ENCODE measurements at regions not wholly inside any gene's neighbourhood (a gene's known extent, or its start where the extent isn't known, plus 50 kb on each side); places are given as distances from the start of the nearest gene placed in this dataset.
"Not testable (repeated sequence)": the region's sequence is repeated elsewhere in the genome, so short reads cannot be mapped to it uniquely, and the experiment has no call there.

GRCh38 chr21:8997443-8998390, 1523.7 kb upstream of the TPTE start:
- not testable (repeated sequence) for TF ChIP-seq JUND (IDR thresholded peaks at IDR 0.05); CTCF (IDR thresholded peaks at IDR 0.05; ENCODE audit: low read depth, low read length, missing input control); TAF1 (conservative IDR thresholded peaks at IDR 0.05); YY1 (IDR thresholded peaks at IDR 0.05); SP1 (IDR thresholded peaks at IDR 0.05); HNF4A (conservative IDR thresholded peaks at IDR 0.05); RAD21 (IDR thresholded peaks at IDR 0.05); REST (IDR thresholded peaks at IDR 0.05)
- TF ChIP-seq, protein P1, sequence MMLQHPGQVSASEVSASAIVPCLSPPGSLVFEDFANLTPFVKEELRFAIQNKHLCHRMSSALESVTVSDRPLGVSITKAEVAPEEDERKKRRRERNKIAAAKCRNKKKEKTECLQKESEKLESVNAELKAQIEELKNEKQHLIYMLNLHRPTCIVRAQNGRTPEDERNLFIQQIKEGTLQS (IDR thresholded peaks at IDR 0.05): not testable (repeated sequence)
